K562 (cell line): ENCODE measurements at regions not wholly inside any gene's neighbourhood (a gene's known extent, or its start where the extent isn't known, plus 50 kb on each side); places are given as distances from the start of the nearest gene placed in this dataset.
A peak's percentile ranks its signal among the peaks of the same experiment; 100 is the strongest.

Source experiments
- CEBPZ ChIP-seq: fragments of 150-350 bp; IDR thresholded peaks from 2 replicates; pipeline ENCODE4 v1.6.1; 2014; ENCODE audit warnings: low read depth, mild to moderate bottlenecking, low read length, borderline replicate concordance
- DIDO1 ChIP-seq: fragments of 450-650 bp; IDR thresholded peaks from 2 replicates; pipeline ENCODE4 v1.6.1; 2016; ENCODE audit warnings: low read depth, missing biosample characterization, missing genetic modification characterization
- ETS2 ChIP-seq: IDR thresholded peaks from 2 replicates; pipeline ENCODE4 v1.6.1; 2016; ENCODE audit warnings: borderline replicate concordance, missing genetic modification characterization, mild to moderate bottlenecking, moderate library complexity, missing compliant biosample characterization; ENCODE audit not compliant: poor library complexity, severe bottlenecking
- FOXM1 ChIP-seq, 2 experiments: fragments of 450-650 bp in 1 of 2; sonication (generic) in 1 of 2; formaldehyde crosslinking in 1 of 2; IDR thresholded peaks; 2 replicates each; pipeline versions ENCODE4 v1.6.1 to v1.9.0; 2017 to 2022; ENCODE audit warnings: low read depth in 2 of 2, mild to moderate bottlenecking in 2 of 2, missing genetic modification reagents in 1 of 2, moderate library complexity in 1 of 2
- KLF13 ChIP-seq: fragments of 450-650 bp; IDR thresholded peaks from 2 replicates; pipeline ENCODE4 v1.6.1; 2016; ENCODE audit warnings: missing genetic modification characterization, low read depth, mild to moderate bottlenecking, missing compliant biosample characterization, moderate library complexity, borderline replicate concordance
- LEF1 ChIP-seq: fragments of 450-650 bp; IDR thresholded peaks from 2 replicates; pipeline ENCODE4 v1.6.1; 2016; ENCODE audit warnings: mild to moderate bottlenecking
- MBD1 ChIP-seq: fragments of 250-450 bp; sonication (Bioruptor Pico); IDR thresholded peaks from 2 replicates; pipeline ENCODE4 v1.8.0; 2022; ENCODE audit warnings: inconsistent platforms
- MITF ChIP-seq: IDR thresholded peaks from 2 replicates; pipeline ENCODE4 v1.6.1; 2014; ENCODE audit warnings: antibody characterized with exemption
- MYC ChIP-seq, 2 experiments: fragments of 250-450 bp in 1 of 2; sonication (Bioruptor Pico) in 1 of 2; IDR thresholded peaks; 2 replicates each; pipeline versions ENCODE4 v1.5.1 to v1.6.1; 2012 to 2021; ENCODE audit warnings: low read depth in 2 of 2, borderline replicate concordance in 1 of 2, improper control_type of control experiment in 1 of 2, low read length in 1 of 2, mild to moderate bottlenecking in 1 of 2, moderate library complexity in 1 of 2
- MYNN ChIP-seq, 2 experiments: sonication (generic); formaldehyde crosslinking in 1 of 2; IDR thresholded peaks; 2 replicates each; pipeline versions ENCODE4 v1.5.0 to v1.6.1; 2016 to 2020; ENCODE audit warnings: antibody characterized with exemption in 1 of 2, missing genetic modification reagents in 1 of 2
- NCOA4 ChIP-seq: fragments of 450-650 bp; IDR thresholded peaks from 2 replicates; pipeline ENCODE4 v1.6.1; 2018; ENCODE audit warnings: mild to moderate bottlenecking; ENCODE audit not compliant: partially characterized antibody
- NR0B1 ChIP-seq: fragments of 450-650 bp; IDR thresholded peaks from one replicate; pipeline ENCODE4 v1.6.1; 2018; ENCODE audit warnings: mild to moderate bottlenecking, moderate library complexity; ENCODE audit not compliant: partially characterized antibody
- RBM39 ChIP-seq: fragments of 200-400 bp; formaldehyde crosslinking; optimal IDR thresholded peaks from 2 replicates; pipeline ENCODE3; 2018; ENCODE audit warnings: low read depth, low read length
- RFX7 ChIP-seq: fragments of 250-450 bp; sonication (Bioruptor Pico); IDR thresholded peaks from 2 replicates; pipeline ENCODE4 v1.5.1; 2021; ENCODE audit warnings: mild to moderate bottlenecking
- SAFB2 ChIP-seq: fragments of 200-400 bp; formaldehyde crosslinking; IDR thresholded peaks from 2 replicates; pipeline ENCODE4 v1.6.1; 2018; ENCODE audit warnings: borderline replicate concordance, low read length, low read depth, moderate library complexity; ENCODE audit not compliant: severe bottlenecking
- SREBF1 ChIP-seq: fragments of 150-350 bp; IDR thresholded peaks from 2 replicates; pipeline ENCODE4 v1.6.1; 2014; ENCODE audit warnings: antibody characterized with exemption, low read depth, low read length, borderline replicate concordance
- ZNF778 ChIP-seq: fragments of 450-650 bp; formaldehyde crosslinking; IDR thresholded peaks from 2 replicates; pipeline ENCODE4 v1.4.0; 2020; ENCODE audit warnings: mild to moderate bottlenecking, moderate library complexity

- no peak for TF ChIP-seq CEBPZ
- peak; percentile 72; the same call in 1 of the 2 replicates for TF ChIP-seq RFX7 (CRISPR knock-in tag)
- peak; percentile 90; the same call in 1 of the 2 replicates for TF ChIP-seq ZNF778 (CRISPR knock-in tag)
- peak; percentile 96 for TF ChIP-seq KLF13 (tag)
- TF ChIP-seq MBD1 (CRISPR knock-in tag), result 0 out of 2 replicates have a peak, but pooled peaks have one; percentile 20
- peak; percentile 85 for TF ChIP-seq DIDO1 (tag)
- no peak for TF ChIP-seq NR0B1
- TF ChIP-seq LEF1, result peak; percentile 80
- peak; percentile 59 for TF ChIP-seq MYC (IDR thresholded peaks at IDR 0.05; ENCODE audit: low read depth, low read length)
- TF ChIP-seq MYC (CRISPR knock-in tag; IDR thresholded peaks at IDR 0.05; ENCODE audit: borderline replicate concordance, low read depth), result peak; percentile 59; the same call in 1 of the 2 replicates
- TF ChIP-seq SREBF1, result no peak
- TF ChIP-seq SAFB2, result no peak
- peak; percentile 80 for TF ChIP-seq FOXM1 (IDR thresholded peaks at IDR 0.05; ENCODE audit: low read depth)
- no peak for TF ChIP-seq FOXM1 (CRISPR knock-in tag; IDR thresholded peaks at IDR 0.05; ENCODE audit: low read depth)
- no peak for TF ChIP-seq RBM39
- TF ChIP-seq ETS2 (tag), result peak; percentile 82
- TF ChIP-seq NCOA4, result no peak
- TF ChIP-seq MITF, result peak; percentile 73
- peak; percentile 81 for TF ChIP-seq MYNN (IDR thresholded peaks at IDR 0.05)
- no peak for TF ChIP-seq MYNN (CRISPR knock-in tag; IDR thresholded peaks at IDR 0.05)
These were observed 1192.1 kb upstream of the CELF2 start (continued) for GRCh38 chr10:9825491-9826018.
